H1 (cell line): ENCODE measurements at regions not wholly inside any gene's neighbourhood (a gene's known extent, or its start where the extent isn't known, plus 50 kb on each side); places are given as distances from the start of the nearest gene placed in this dataset.

Experiments used
- CTCF ChIA-PET: fragments of 300-600 bp; sonication (Branson Sonifier 250); formaldehyde crosslinking; loops from one replicate; lab custom pipeline; 2021; ENCODE audit not compliant: partially characterized antibody; lab: Charles Lee
- POLR2A ChIA-PET: fragments of 300-600 bp; sonication (Branson Sonifier 250); formaldehyde crosslinking; loops from one replicate; lab custom pipeline; 2021; ENCODE audit warnings: inconsistent platforms; ENCODE audit not compliant: partially characterized antibody; lab: Charles Lee
- DNase-seq, 2 experiments: peaks; one replicate each; pipeline versions ENCODE4 v3.0.0 to v3.0.0-alpha.2; 2010 to 2022; ENCODE audit warnings: low spot score in 2 of 2, low read depth in 1 of 2, mixed read lengths in 1 of 2
- FAIRE-seq: peaks from 2 replicates; lab custom pipeline; 2011; peaks lifted over from hg19 to GRCh38; lab: Jason Lieb, UNC
- H2AFZ ChIP-seq: 2 replicates; pipeline ENCODE4 v1.8.1; 2012; ENCODE audit warnings: low read length, inconsistent platforms
- H2AK5ac ChIP-seq: 2 replicates; pipeline ENCODE4 v1.6.1; 2013; ENCODE audit warnings: low read depth, low read length
- H2BK120ac ChIP-seq: replicated peaks from 2 replicates; pipeline ENCODE3; 2013; ENCODE audit warnings: low read depth, low read length, inconsistent platforms
- H2BK12ac ChIP-seq: 2 replicates; pipeline ENCODE4 v1.6.1; 2013; ENCODE audit warnings: low read depth, low read length
- H2BK15ac ChIP-seq: 2 replicates; pipeline ENCODE4 v1.6.1; 2013; ENCODE audit warnings: low read length
- H2BK20ac ChIP-seq: 2 replicates; pipeline ENCODE4 v1.6.1; 2013; ENCODE audit warnings: low read length
- H2BK5ac ChIP-seq: 2 replicates; pipeline ENCODE4 v1.6.1; 2013; ENCODE audit warnings: low read depth, low read length
- H3K14ac ChIP-seq: 2 replicates; pipeline ENCODE4 v1.6.1; 2013; ENCODE audit warnings: inconsistent platforms; ENCODE audit not compliant: insufficient read length
- H3K18ac ChIP-seq: 2 replicates; pipeline ENCODE4 v1.6.1; 2013; ENCODE audit warnings: low read length; ENCODE audit errors: extremely low read depth
- H3K23ac ChIP-seq: 2 replicates; pipeline ENCODE4 v1.6.1; 2013; ENCODE audit warnings: inconsistent platforms; ENCODE audit not compliant: insufficient read length
- H3K23me2 ChIP-seq: 2 replicates; pipeline ENCODE4 v1.6.1; 2013; ENCODE audit warnings: low read depth, low read length
- H3K27ac ChIP-seq: 2 replicates; pipeline ENCODE4 v1.6.1; 2011; ENCODE audit warnings: low read depth, low read length, inconsistent platforms
- H3K27me3 ChIP-seq, 4 experiments: replicated peaks in 1 of 4; 1 replicate in 1 of 4; 2 replicates in 3 of 4; pipeline versions ENCODE4 v1.6.1 to v1.8.1; 2011 to 2013; ENCODE audit warnings: low read length in 3 of 4, mild to moderate bottlenecking in 3 of 4, inconsistent platforms in 2 of 4, mixed read lengths in 2 of 4, moderate library complexity in 1 of 4; ENCODE audit not compliant: control insufficient read depth in 3 of 4, insufficient read depth in 3 of 4; ENCODE audit errors: extremely low read depth in 1 of 4
- H3K36me3 ChIP-seq, 4 experiments: 2 replicates each; pipeline versions ENCODE4 v1.6.1 to v1.8.1; 2011 to 2013; ENCODE audit warnings: mild to moderate bottlenecking in 4 of 4, low read length in 3 of 4, moderate library complexity in 2 of 4, control low read depth in 1 of 4, inconsistent platforms in 1 of 4; ENCODE audit not compliant: insufficient read depth in 4 of 4, control insufficient read depth in 2 of 4
- H3K4ac ChIP-seq: replicated peaks from 2 replicates; pipeline ENCODE3; 2013; ENCODE audit warnings: low read length, low read depth, mixed read lengths, inconsistent platforms; ENCODE audit not compliant: insufficient read length
- H3K4me1 ChIP-seq, 4 experiments: replicated peaks in 1 of 4; 1 replicate in 1 of 4; 2 replicates in 3 of 4; pipeline versions ENCODE4 v1.6.1 to v1.8.1; 2011 to 2013; ENCODE audit warnings: low read length in 3 of 4, inconsistent platforms in 2 of 4, mixed read lengths in 1 of 4; ENCODE audit not compliant: insufficient read depth in 4 of 4, control insufficient read depth in 3 of 4
- H3K4me2 ChIP-seq, 2 experiments: 2 replicates each; pipeline versions ENCODE4 v1.6.1 to v1.8.1; 2011 to 2013; ENCODE audit warnings: low read depth in 2 of 2, low read length in 2 of 2, control low read depth in 1 of 2, inconsistent platforms in 1 of 2, mild to moderate bottlenecking in 1 of 2; ENCODE audit not compliant: insufficient read depth in 1 of 2
- H3K4me3 ChIP-seq, 4 experiments: fragments of 200-600, 300-600 bp in 1 of 4; sonication (generic), shearing (Covaris generic), sonication (Bioruptor Twin) in 1 of 4; 2 replicates each; pipeline versions ENCODE4 v1.5.1 to v1.8.1; 2011 to 2016; ENCODE audit warnings: low read length in 4 of 4, low read depth in 3 of 4, control low read depth in 2 of 4, inconsistent platforms in 2 of 4, mild to moderate bottlenecking in 2 of 4, mixed read lengths in 1 of 4, moderate library complexity in 1 of 4; ENCODE audit not compliant: insufficient read depth in 2 of 4; ENCODE audit errors: extremely low read depth in 1 of 4
- H3K56ac ChIP-seq: replicated peaks from 2 replicates; pipeline ENCODE3; 2013; ENCODE audit warnings: low read depth, mild to moderate bottlenecking, mixed read lengths, low read length, inconsistent platforms; ENCODE audit not compliant: insufficient read length
- H3K79me1 ChIP-seq: 2 replicates; pipeline ENCODE4 v1.6.1; 2013; ENCODE audit warnings: low read depth, low read length, control low read depth
- H3K79me2 ChIP-seq, 2 experiments: 2 replicates each; pipeline versions ENCODE4 v1.6.1 to v1.8.1; 2012 to 2013; ENCODE audit warnings: low read length in 2 of 2, mild to moderate bottlenecking in 2 of 2, inconsistent platforms in 1 of 2; ENCODE audit not compliant: insufficient read depth in 2 of 2, control insufficient read depth in 1 of 2
- H3K9ac ChIP-seq, 4 experiments: replicated peaks in 1 of 4; 1 replicate in 1 of 4; 2 replicates in 3 of 4; pipeline versions ENCODE4 v1.6.1 to v1.8.1; 2011 to 2013; ENCODE audit warnings: low read depth in 3 of 4, low read length in 3 of 4, control low read depth in 2 of 4, mild to moderate bottlenecking in 2 of 4, moderate library complexity in 2 of 4, inconsistent platforms in 1 of 4; ENCODE audit errors: extremely low read depth in 1 of 4
- H3K9me3 ChIP-seq, 2 experiments: 2 replicates each; pipeline versions ENCODE4 v1.6.1 to v1.8.1; 2012 to 2013; ENCODE audit warnings: mild to moderate bottlenecking in 2 of 2, moderate library complexity in 2 of 2, control low read depth in 1 of 2, inconsistent platforms in 1 of 2, low read depth in 1 of 2, low read length in 1 of 2, mixed read lengths in 1 of 2; ENCODE audit not compliant: insufficient read depth in 2 of 2
- H4K20me1 ChIP-seq, 2 experiments: replicated peaks in 1 of 2; 2 replicates each; pipeline versions ENCODE3 to v1.8.1; 2011 to 2013; ENCODE audit warnings: inconsistent platforms in 2 of 2, low read length in 2 of 2, mild to moderate bottlenecking in 1 of 2; ENCODE audit not compliant: insufficient read depth in 2 of 2, control insufficient read depth in 1 of 2
- H4K5ac ChIP-seq: 2 replicates; pipeline ENCODE4 v1.6.1; 2013; ENCODE audit warnings: low read length, low read depth, mixed read lengths, inconsistent platforms; ENCODE audit not compliant: insufficient read length
- H4K8ac ChIP-seq: 2 replicates; pipeline ENCODE4 v1.8.0; 2013; ENCODE audit warnings: mild to moderate bottlenecking, moderate library complexity, low read length, inconsistent platforms; ENCODE audit not compliant: insufficient read depth; ENCODE audit errors: extremely low read depth
- H4K91ac ChIP-seq: replicated peaks from 2 replicates; pipeline ENCODE3; 2013; ENCODE audit warnings: low read length, mixed read lengths, inconsistent platforms; ENCODE audit not compliant: insufficient read length
- BACH1 ChIP-seq: IDR thresholded peaks from 2 replicates; pipeline ENCODE4 v1.6.1; 2012; ENCODE audit warnings: low read length, improper control_type of control experiment
- TF ChIP-seq, protein P1 (sequence below): fragments of 300-600 bp; sonication (generic); IDR thresholded peaks from 2 replicates; pipeline ENCODE4 v1.7.1; 2012; ENCODE audit warnings: low read length, moderate library complexity, mild to moderate bottlenecking, inconsistent platforms; ENCODE audit not compliant: insufficient replicate concordance

DNA sequence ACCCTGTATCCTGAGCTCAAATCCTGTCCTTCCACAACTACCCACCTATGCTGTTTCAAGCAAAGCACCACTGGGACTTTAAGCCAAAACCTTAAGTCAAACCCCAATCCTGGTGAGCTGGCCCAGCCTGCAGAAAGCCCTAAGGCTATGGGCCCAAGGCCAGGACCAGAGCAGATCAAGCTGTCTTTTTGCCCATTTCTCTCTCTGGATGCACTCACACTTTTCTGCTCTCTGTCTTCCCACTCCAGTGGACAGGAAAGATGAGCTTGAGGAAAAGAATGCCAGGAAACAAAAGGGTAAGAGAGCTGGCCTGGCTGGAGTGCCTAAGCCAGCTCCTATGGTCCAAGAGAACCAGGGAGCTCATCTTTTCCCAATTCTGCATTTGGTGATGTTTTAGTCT is 284.3 kb upstream of the ISX start:
- Histone ChIP-seq H3K9me3 (peaks cover 12 to 14% of the 10 kb centered on the region in 2 experiments), H2BK15ac (no peak overlapping the region; the same call in 1 of the 2 replicates), H3K27ac (no peak overlapping the region)
- TF ChIP-seq, protein P1, sequence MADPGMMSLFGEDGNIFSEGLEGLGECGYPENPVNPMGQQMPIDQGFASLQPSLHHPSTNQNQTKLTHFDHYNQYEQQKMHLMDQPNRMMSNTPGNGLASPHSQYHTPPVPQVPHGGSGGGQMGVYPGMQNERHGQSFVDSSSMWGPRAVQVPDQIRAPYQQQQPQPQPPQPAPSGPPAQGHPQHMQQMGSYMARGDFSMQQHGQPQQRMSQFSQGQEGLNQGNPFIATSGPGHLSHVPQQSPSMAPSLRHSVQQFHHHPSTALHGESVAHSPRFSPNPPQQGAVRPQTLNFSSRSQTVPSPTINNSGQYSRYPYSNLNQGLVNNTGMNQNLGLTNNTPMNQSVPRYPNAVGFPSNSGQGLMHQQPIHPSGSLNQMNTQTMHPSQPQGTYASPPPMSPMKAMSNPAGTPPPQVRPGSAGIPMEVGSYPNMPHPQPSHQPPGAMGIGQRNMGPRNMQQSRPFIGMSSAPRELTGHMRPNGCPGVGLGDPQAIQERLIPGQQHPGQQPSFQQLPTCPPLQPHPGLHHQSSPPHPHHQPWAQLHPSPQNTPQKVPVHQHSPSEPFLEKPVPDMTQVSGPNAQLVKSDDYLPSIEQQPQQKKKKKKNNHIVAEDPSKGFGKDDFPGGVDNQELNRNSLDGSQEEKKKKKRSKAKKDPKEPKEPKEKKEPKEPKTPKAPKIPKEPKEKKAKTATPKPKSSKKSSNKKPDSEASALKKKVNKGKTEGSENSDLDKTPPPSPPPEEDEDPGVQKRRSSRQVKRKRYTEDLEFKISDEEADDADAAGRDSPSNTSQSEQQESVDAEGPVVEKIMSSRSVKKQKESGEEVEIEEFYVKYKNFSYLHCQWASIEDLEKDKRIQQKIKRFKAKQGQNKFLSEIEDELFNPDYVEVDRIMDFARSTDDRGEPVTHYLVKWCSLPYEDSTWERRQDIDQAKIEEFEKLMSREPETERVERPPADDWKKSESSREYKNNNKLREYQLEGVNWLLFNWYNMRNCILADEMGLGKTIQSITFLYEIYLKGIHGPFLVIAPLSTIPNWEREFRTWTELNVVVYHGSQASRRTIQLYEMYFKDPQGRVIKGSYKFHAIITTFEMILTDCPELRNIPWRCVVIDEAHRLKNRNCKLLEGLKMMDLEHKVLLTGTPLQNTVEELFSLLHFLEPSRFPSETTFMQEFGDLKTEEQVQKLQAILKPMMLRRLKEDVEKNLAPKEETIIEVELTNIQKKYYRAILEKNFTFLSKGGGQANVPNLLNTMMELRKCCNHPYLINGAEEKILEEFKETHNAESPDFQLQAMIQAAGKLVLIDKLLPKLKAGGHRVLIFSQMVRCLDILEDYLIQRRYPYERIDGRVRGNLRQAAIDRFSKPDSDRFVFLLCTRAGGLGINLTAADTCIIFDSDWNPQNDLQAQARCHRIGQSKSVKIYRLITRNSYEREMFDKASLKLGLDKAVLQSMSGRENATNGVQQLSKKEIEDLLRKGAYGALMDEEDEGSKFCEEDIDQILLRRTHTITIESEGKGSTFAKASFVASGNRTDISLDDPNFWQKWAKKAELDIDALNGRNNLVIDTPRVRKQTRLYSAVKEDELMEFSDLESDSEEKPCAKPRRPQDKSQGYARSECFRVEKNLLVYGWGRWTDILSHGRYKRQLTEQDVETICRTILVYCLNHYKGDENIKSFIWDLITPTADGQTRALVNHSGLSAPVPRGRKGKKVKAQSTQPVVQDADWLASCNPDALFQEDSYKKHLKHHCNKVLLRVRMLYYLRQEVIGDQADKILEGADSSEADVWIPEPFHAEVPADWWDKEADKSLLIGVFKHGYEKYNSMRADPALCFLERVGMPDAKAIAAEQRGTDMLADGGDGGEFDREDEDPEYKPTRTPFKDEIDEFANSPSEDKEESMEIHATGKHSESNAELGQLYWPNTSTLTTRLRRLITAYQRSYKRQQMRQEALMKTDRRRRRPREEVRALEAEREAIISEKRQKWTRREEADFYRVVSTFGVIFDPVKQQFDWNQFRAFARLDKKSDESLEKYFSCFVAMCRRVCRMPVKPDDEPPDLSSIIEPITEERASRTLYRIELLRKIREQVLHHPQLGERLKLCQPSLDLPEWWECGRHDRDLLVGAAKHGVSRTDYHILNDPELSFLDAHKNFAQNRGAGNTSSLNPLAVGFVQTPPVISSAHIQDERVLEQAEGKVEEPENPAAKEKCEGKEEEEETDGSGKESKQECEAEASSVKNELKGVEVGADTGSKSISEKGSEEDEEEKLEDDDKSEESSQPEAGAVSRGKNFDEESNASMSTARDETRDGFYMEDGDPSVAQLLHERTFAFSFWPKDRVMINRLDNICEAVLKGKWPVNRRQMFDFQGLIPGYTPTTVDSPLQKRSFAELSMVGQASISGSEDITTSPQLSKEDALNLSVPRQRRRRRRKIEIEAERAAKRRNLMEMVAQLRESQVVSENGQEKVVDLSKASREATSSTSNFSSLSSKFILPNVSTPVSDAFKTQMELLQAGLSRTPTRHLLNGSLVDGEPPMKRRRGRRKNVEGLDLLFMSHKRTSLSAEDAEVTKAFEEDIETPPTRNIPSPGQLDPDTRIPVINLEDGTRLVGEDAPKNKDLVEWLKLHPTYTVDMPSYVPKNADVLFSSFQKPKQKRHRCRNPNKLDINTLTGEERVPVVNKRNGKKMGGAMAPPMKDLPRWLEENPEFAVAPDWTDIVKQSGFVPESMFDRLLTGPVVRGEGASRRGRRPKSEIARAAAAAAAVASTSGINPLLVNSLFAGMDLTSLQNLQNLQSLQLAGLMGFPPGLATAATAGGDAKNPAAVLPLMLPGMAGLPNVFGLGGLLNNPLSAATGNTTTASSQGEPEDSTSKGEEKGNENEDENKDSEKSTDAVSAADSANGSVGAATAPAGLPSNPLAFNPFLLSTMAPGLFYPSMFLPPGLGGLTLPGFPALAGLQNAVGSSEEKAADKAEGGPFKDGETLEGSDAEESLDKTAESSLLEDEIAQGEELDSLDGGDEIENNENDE: no peak
- no peak for TF ChIP-seq BACH1

More for the DNA sequence above, 284.3 kb upstream of the ISX start:
- no peaks in the 10 kb centered on the region for H4K20me1 ChIP-seq
- no peak overlapping the region for H3K18ac ChIP-seq
- H4K5ac ChIP-seq: no peak overlapping the region
- no peak overlapping the region for H3K56ac ChIP-seq
- DNase-seq (no peak), FAIRE-seq (no peak)
- H3K4me3 ChIP-seq: no peak overlapping the region
- no peak overlapping the region for H4K91ac ChIP-seq
- no peak overlapping the region for H3K14ac ChIP-seq
- no peaks in the 10 kb centered on the region for H3K79me1 ChIP-seq
- H3K23ac ChIP-seq: no peak overlapping the region
- no peak overlapping the region for H4K8ac ChIP-seq
- H3K4me2 ChIP-seq: no peak overlapping the region
- ChIA-PET POLR2A (no interaction called here), CTCF (no interaction called here)
- no peak overlapping the region for H3K4ac ChIP-seq
- H2BK20ac ChIP-seq: no peak overlapping the region
- no peak overlapping the region for H3K9ac ChIP-seq
- no peaks in the 10 kb centered on the region; the same call in 1 of the 2 replicates for H3K23me2 ChIP-seq
- no peak overlapping the region for H2AFZ ChIP-seq
- H3K27me3 ChIP-seq: no peaks in the 10 kb centered on the region
- H3K4me1 ChIP-seq: peaks cover 0 to 7% (median 5%) of the 10 kb centered on the region in 4 experiments; a peak in 4 of 7 replicates
- H3K79me2 ChIP-seq: no peaks in the 10 kb centered on the region
- H2BK120ac ChIP-seq: no peak overlapping the region
- H2AK5ac ChIP-seq: no peak overlapping the region; the same call in 1 of the 2 replicates
- no peak overlapping the region for H2BK5ac ChIP-seq
- H2BK12ac ChIP-seq: no peak overlapping the region
- no peaks in the 10 kb centered on the region for H3K36me3 ChIP-seq
